ENCODE measurements at regions not wholly inside any gene's neighbourhood (a gene's known extent, or its start where the extent isn't known, plus 50 kb on each side); places are given as distances from the start of the nearest gene placed in this dataset.

GRCh38 chr9:71459082-71459481, 309.2 kb downstream of the CEMIP2 start:
- TF ChIP-seq, protein P1, sequence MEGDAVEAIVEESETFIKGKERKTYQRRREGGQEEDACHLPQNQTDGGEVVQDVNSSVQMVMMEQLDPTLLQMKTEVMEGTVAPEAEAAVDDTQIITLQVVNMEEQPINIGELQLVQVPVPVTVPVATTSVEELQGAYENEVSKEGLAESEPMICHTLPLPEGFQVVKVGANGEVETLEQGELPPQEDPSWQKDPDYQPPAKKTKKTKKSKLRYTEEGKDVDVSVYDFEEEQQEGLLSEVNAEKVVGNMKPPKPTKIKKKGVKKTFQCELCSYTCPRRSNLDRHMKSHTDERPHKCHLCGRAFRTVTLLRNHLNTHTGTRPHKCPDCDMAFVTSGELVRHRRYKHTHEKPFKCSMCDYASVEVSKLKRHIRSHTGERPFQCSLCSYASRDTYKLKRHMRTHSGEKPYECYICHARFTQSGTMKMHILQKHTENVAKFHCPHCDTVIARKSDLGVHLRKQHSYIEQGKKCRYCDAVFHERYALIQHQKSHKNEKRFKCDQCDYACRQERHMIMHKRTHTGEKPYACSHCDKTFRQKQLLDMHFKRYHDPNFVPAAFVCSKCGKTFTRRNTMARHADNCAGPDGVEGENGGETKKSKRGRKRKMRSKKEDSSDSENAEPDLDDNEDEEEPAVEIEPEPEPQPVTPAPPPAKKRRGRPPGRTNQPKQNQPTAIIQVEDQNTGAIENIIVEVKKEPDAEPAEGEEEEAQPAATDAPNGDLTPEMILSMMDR (IDR thresholded peaks at IDR 0.05) = no peak
- TF ChIP-seq POLR2A (IDR thresholded peaks at IDR 0.05) = no peak
- TF ChIP-seq POLR2AphosphoS5 (IDR thresholded peaks at IDR 0.05) = no peak
